ENCODE measurements at regions not wholly inside any gene's neighbourhood (a gene's known extent, or its start where the extent isn't known, plus 50 kb on each side); places are given as distances from the start of the nearest gene placed in this dataset.
"Not testable (repeated sequence)": the region's sequence is repeated elsewhere in the genome, so short reads cannot be mapped to it uniquely, and the experiment has no call there.

GRCh38 chr15:67944010-67944641, 104.3 kb upstream of the RNU6-1 start:
- Histone ChIP-seq H3K9ac (ENCODE audit: low read depth in 1 of 2, low read length in 2 of 2) (no peak overlapping the region), H3K36me3 (ENCODE audit: control insufficient read depth in 1 of 2, insufficient read depth in 2 of 2, low read length in 2 of 2) (no peaks in the 10 kb centered on the region), H3K4me1 (ENCODE audit: control insufficient read depth in 1 of 2, insufficient read depth in 2 of 2, low read length in 2 of 2) (no peaks in the 10 kb centered on the region), H3K4me3 (ENCODE audit: low read depth in 1 of 2, low read length in 2 of 2) (no peak overlapping the region), H3K9me3 (ENCODE audit: control insufficient read depth in 1 of 2, low read length in 2 of 2) (no peaks in the 10 kb centered on the region), H3K27ac (ENCODE audit: low read depth, low read length) (no peak overlapping the region), H3K27me3 (ENCODE audit: control insufficient read depth in 1 of 2, insufficient read depth in 2 of 2, low read length in 2 of 2) (no peaks in the 10 kb centered on the region)

- Histone ChIP-seq H3K27me3 (ENCODE audit: control insufficient read depth in 1 of 2, insufficient read depth in 2 of 2, low read length in 2 of 2) (no peaks in the 10 kb centered on the region), H3K36me3 (ENCODE audit: control insufficient read depth in 1 of 2, insufficient read depth in 2 of 2, low read length in 2 of 2) (no peaks in the 10 kb centered on the region), H3K4me1 (ENCODE audit: control insufficient read depth in 1 of 2, insufficient read depth in 2 of 2, low read length in 2 of 2) (no peaks in the 10 kb centered on the region), H3K9ac (ENCODE audit: low read depth in 1 of 2, low read length in 2 of 2) (no peak overlapping the region), H3K4me3 (ENCODE audit: low read depth in 1 of 2, low read length in 2 of 2) (no peak overlapping the region), H3K9me3 (ENCODE audit: control insufficient read depth in 1 of 2, low read length in 2 of 2) (no peaks in the 10 kb centered on the region), H3K27ac (ENCODE audit: low read depth, low read length) (no peak overlapping the region)
Observed at GRCh38 chr15:67945131-67945530, 105.3 kb upstream of the RNU6-1 start.

DNA sequence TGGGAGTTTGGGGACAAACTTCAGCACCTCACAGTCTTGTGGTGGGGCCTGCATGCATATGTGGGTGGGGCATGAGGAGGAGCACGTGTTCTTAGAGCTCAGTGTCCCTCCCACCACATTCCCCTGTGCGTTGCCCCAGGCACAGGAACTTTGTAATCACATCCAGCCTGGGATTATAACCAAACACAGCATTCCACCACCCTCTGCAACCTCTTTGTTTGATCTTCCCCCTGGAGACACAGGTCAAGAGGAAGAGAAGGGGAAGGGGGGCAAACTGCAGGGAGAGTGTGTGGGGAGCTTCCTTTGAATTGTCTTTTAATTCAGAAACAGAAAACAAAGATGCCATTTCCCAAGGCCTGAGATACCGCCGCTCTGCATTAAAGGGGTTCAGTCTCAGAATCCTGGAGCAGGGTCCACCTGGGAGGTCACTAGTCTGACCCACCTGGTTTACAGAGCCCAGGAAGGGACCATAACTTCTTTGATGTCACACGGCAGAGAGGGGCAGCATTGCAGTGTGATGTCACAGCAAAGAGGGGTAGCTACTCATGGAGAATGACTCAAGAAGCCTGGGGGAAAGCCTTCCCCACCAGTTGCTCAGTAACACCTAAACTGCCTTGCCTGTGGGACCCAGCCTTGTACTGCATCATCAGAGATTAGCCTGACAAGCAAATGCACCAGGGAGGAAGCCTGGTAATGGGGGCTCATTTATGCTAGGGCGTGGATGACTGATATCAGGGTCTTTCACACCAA, 106.3 kb upstream of the RNU6-1 start:
- H3K4me3 ChIP-seq (ENCODE audit: low read depth in 1 of 2, low read length in 2 of 2), result no peak overlapping the region
- no peaks in the 10 kb centered on the region for H3K9me3 ChIP-seq (ENCODE audit: control insufficient read depth in 1 of 2, low read length in 2 of 2)
- no peak overlapping the region for H3K9ac ChIP-seq (ENCODE audit: low read depth in 1 of 2, low read length in 2 of 2)
- no peak overlapping the region for H3K27ac ChIP-seq (ENCODE audit: low read depth, low read length)
- no peaks in the 10 kb centered on the region for H3K36me3 ChIP-seq (ENCODE audit: control insufficient read depth in 1 of 2, insufficient read depth in 2 of 2, low read length in 2 of 2)
- no peaks in the 10 kb centered on the region for H3K27me3 ChIP-seq (ENCODE audit: control insufficient read depth in 1 of 2, insufficient read depth in 2 of 2, low read length in 2 of 2)
- H3K4me1 ChIP-seq (ENCODE audit: control insufficient read depth in 1 of 2, insufficient read depth in 2 of 2, low read length in 2 of 2), result no peaks in the 10 kb centered on the region

GRCh38 chr15:67946701-67947100, 106.9 kb upstream of the RNU6-1 start:
- H3K4me1 ChIP-seq (ENCODE audit: control insufficient read depth in 1 of 2, insufficient read depth in 2 of 2, low read length in 2 of 2), result no peaks in the 10 kb centered on the region
- H3K4me3 ChIP-seq (ENCODE audit: low read depth in 1 of 2, low read length in 2 of 2), result no peak overlapping the region
- no peak overlapping the region for H3K27ac ChIP-seq (ENCODE audit: low read depth, low read length)
- H3K9ac ChIP-seq (ENCODE audit: low read depth in 1 of 2, low read length in 2 of 2), result no peak overlapping the region
- H3K9me3 ChIP-seq (ENCODE audit: control insufficient read depth in 1 of 2, low read length in 2 of 2), result no peaks in the 10 kb centered on the region
- H3K27me3 ChIP-seq (ENCODE audit: control insufficient read depth in 1 of 2, insufficient read depth in 2 of 2, low read length in 2 of 2), result no peaks in the 10 kb centered on the region
- H3K36me3 ChIP-seq (ENCODE audit: control insufficient read depth in 1 of 2, insufficient read depth in 2 of 2, low read length in 2 of 2), result no peaks in the 10 kb centered on the region

DNA sequence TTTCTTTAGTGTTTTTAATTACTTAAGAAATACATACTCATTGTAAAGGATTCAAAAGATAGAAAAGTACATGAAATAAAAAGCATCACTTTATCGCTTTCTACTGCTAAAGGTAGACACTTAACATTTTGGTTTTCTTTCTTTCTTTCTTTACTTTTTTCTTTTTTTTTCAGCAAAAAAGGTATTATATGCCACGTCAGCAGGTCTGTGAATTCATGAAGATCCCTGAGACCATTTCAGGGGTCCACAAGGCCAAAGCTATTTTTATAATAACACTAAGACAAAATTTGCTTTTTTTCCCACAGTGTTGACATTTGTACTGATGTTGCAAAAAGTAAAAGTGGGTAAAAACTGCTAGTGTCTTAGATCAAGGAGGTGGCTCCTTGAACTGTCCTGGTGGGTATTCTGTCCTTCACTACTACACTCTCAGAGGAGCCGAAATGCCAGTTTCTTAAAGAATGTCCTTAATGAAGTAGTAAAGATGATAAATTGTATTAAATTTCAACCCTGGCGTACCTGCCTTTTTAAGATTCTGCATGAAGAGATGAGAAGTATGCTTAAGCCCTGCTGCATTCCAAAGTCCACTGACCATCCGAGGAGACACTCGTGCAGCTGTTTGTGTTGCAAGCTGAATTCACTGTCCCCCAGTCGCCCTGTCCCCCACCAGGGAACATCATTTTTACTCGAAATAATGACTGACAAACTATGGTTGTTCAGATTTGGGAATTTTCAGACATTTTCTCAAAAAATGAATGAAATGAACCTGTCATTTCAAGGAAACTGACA, 106.7 kb upstream of the PIAS1 start:
- no peaks in the 10 kb centered on the region for H3K4me1 ChIP-seq (ENCODE audit: control insufficient read depth in 1 of 2, insufficient read depth in 2 of 2, low read length in 2 of 2)
- H3K9me3 ChIP-seq (ENCODE audit: control insufficient read depth in 1 of 2, low read length in 2 of 2), result no peaks in the 10 kb centered on the region
- no peaks in the 10 kb centered on the region for H3K36me3 ChIP-seq (ENCODE audit: control insufficient read depth in 1 of 2, insufficient read depth in 2 of 2, low read length in 2 of 2)
- H3K9ac ChIP-seq (ENCODE audit: low read depth in 1 of 2, low read length in 2 of 2), result no peak overlapping the region
- no peaks in the 10 kb centered on the region for H3K27me3 ChIP-seq (ENCODE audit: control insufficient read depth in 1 of 2, insufficient read depth in 2 of 2, low read length in 2 of 2)
- H3K27ac ChIP-seq (ENCODE audit: low read depth, low read length), result no peak overlapping the region
- no peak overlapping the region for H3K4me3 ChIP-seq (ENCODE audit: low read depth in 1 of 2, low read length in 2 of 2)

DNA sequence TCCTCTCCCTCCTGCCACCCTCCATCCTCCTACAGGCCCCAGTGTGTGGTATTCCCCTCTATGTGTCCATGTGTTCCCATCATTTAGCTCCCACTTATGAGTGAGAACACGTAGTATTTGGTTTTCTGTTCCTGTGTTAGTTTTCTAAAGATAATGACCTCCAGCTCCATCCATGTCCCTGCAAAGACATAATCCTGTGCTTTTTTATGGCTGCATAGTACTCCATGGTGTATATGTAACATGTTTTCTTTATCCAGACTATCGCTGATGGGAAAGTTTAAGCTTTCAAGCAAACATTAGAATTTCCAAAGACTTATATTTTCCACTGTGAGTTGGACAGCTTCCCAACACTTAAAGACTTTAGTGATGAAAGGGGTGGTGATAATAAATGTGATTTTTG, 105.9 kb upstream of the PIAS1 start:
- no peak overlapping the region for H3K9ac ChIP-seq (ENCODE audit: low read depth in 1 of 2, low read length in 2 of 2)
- no peak overlapping the region for H3K4me3 ChIP-seq (ENCODE audit: low read depth in 1 of 2, low read length in 2 of 2)
- H3K4me1 ChIP-seq (ENCODE audit: control insufficient read depth in 1 of 2, insufficient read depth in 2 of 2, low read length in 2 of 2), result no peaks in the 10 kb centered on the region
- no peaks in the 10 kb centered on the region for H3K27me3 ChIP-seq (ENCODE audit: control insufficient read depth in 1 of 2, insufficient read depth in 2 of 2, low read length in 2 of 2)
- no peaks in the 10 kb centered on the region for H3K36me3 ChIP-seq (ENCODE audit: control insufficient read depth in 1 of 2, insufficient read depth in 2 of 2, low read length in 2 of 2)
- no peak overlapping the region for H3K27ac ChIP-seq (ENCODE audit: low read depth, low read length)
- H3K9me3 ChIP-seq (ENCODE audit: control insufficient read depth in 1 of 2, low read length in 2 of 2), result no peaks in the 10 kb centered on the region

GRCh38 chr15:67951187-67951586, 102.9 kb upstream of the PIAS1 start:
- H3K4me3 ChIP-seq (ENCODE audit: low read depth in 1 of 2, low read length in 2 of 2); H3K27me3 ChIP-seq (ENCODE audit: control insufficient read depth in 1 of 2, insufficient read depth in 2 of 2, low read length in 2 of 2); H3K9me3 ChIP-seq (ENCODE audit: control insufficient read depth in 1 of 2, low read length in 2 of 2); H3K27ac ChIP-seq (ENCODE audit: low read depth, low read length); H3K9ac ChIP-seq (ENCODE audit: low read depth in 1 of 2, low read length in 2 of 2); H3K36me3 ChIP-seq (ENCODE audit: control insufficient read depth in 1 of 2, insufficient read depth in 2 of 2, low read length in 2 of 2); H3K4me1 ChIP-seq (ENCODE audit: control insufficient read depth in 1 of 2, insufficient read depth in 2 of 2, low read length in 2 of 2): not testable (repeated sequence)

DNA sequence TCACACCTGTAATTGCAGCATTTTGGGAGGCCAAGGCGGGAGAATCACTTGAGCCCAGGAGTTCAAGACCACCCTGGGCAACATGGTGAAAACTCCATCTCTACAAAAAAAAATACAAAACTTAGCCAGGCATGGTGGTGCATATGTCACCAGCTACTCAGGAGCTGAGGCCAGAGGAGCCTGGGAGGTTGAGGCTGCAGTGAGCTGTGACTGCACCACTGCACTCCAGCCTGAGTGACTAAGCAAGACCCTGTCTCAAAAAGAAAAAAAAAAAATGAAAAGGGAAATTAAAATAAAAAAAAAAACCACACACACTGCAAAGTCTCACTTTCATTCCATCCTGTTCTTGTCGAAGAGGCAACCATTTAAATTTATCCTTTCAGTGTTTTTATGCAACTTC, 100.8 kb upstream of the PIAS1 start:
- H3K4me1 ChIP-seq (ENCODE audit: control insufficient read depth in 1 of 2, insufficient read depth in 2 of 2, low read length in 2 of 2), result no peaks in the 10 kb centered on the region
- no peaks in the 10 kb centered on the region for H3K27me3 ChIP-seq (ENCODE audit: control insufficient read depth in 1 of 2, insufficient read depth in 2 of 2, low read length in 2 of 2)
- H3K9me3 ChIP-seq (ENCODE audit: control insufficient read depth in 1 of 2, low read length in 2 of 2), result no peaks in the 10 kb centered on the region
- H3K9ac ChIP-seq (ENCODE audit: low read depth in 1 of 2, low read length in 2 of 2), result no peak overlapping the region
- H3K36me3 ChIP-seq (ENCODE audit: control insufficient read depth in 1 of 2, insufficient read depth in 2 of 2, low read length in 2 of 2), result no peaks in the 10 kb centered on the region
- no peak overlapping the region for H3K4me3 ChIP-seq (ENCODE audit: low read depth in 1 of 2, low read length in 2 of 2)
- no peak overlapping the region for H3K27ac ChIP-seq (ENCODE audit: low read depth, low read length)

GRCh38 chr15:67955252-67955651, 98.9 kb upstream of the PIAS1 start:
- Histone ChIP-seq H3K4me1 (ENCODE audit: control insufficient read depth in 1 of 2, insufficient read depth in 2 of 2, low read length in 2 of 2) (no peaks in the 10 kb centered on the region), H3K27ac (ENCODE audit: low read depth, low read length) (no peak overlapping the region), H3K4me3 (ENCODE audit: low read depth in 1 of 2, low read length in 2 of 2) (no peak overlapping the region), H3K9me3 (ENCODE audit: control insufficient read depth in 1 of 2, low read length in 2 of 2) (no peaks in the 10 kb centered on the region), H3K9ac (ENCODE audit: low read depth in 1 of 2, low read length in 2 of 2) (no peak overlapping the region), H3K27me3 (ENCODE audit: control insufficient read depth in 1 of 2, insufficient read depth in 2 of 2, low read length in 2 of 2) (no peaks in the 10 kb centered on the region), H3K36me3 (ENCODE audit: control insufficient read depth in 1 of 2, insufficient read depth in 2 of 2, low read length in 2 of 2) (no peaks in the 10 kb centered on the region)

- Histone ChIP-seq H3K9ac (ENCODE audit: low read depth in 1 of 2, low read length in 2 of 2) (no peak overlapping the region), H3K9me3 (ENCODE audit: control insufficient read depth in 1 of 2, low read length in 2 of 2) (no peaks in the 10 kb centered on the region), H3K27me3 (ENCODE audit: control insufficient read depth in 1 of 2, insufficient read depth in 2 of 2, low read length in 2 of 2) (no peaks in the 10 kb centered on the region), H3K4me3 (ENCODE audit: low read depth in 1 of 2, low read length in 2 of 2) (no peak overlapping the region), H3K36me3 (ENCODE audit: control insufficient read depth in 1 of 2, insufficient read depth in 2 of 2, low read length in 2 of 2) (no peaks in the 10 kb centered on the region), H3K27ac (ENCODE audit: low read depth, low read length) (no peak overlapping the region), H3K4me1 (ENCODE audit: control insufficient read depth in 1 of 2, insufficient read depth in 2 of 2, low read length in 2 of 2) (peaks cover 0 to 12% of the 10 kb centered on the region in 2 donors)
Observed at GRCh38 chr15:67957435-67958132, 96.5 kb upstream of the PIAS1 start.

Measured in duodenal mucosa (tissue), 2 donors.